Upper lobe of left lung (tissue), 6 donors: ENCODE measurements at regions not wholly inside any gene's neighbourhood (a gene's known extent, or its start where the extent isn't known, plus 50 kb on each side); places are given as distances from the start of the nearest gene placed in this dataset.

Experiments
- ATAC-seq, 2 donors: fragments of 200-7000 bp; cut with Tn5 transposase; one replicate each; pipeline ENCODE4 v1.9.1; 2022; ENCODE audit warnings: mild to moderate bottlenecking in 2 of 2, moderate library complexity in 2 of 2; ENCODE audit not compliant: low FRiP score in 2 of 2
- DNase-seq, 2 donors: peaks; one replicate each; pipeline ENCODE4 v3.0.0-alpha.2; 2019 to 2020
- H3K27ac ChIP-seq, 4 donors: fragments of 200-600 bp; sonication (generic); one replicate each; pipeline ENCODE4 v1.5.1; 2016 to 2019
- H3K27me3 ChIP-seq, 4 donors: fragments of 200-600 bp; sonication (generic); one replicate each; pipeline ENCODE4 v1.5.1; 2017 to 2019
- H3K36me3 ChIP-seq, 4 donors: fragments of 200-600 bp; sonication (generic); one replicate each; pipeline ENCODE4 v1.5.1; 2016 to 2019
- H3K4me1 ChIP-seq, 4 donors: fragments of 200-600 bp; sonication (generic); one replicate each; pipeline ENCODE4 v1.5.1; 2018 to 2019
- H3K4me3 ChIP-seq, 4 donors: fragments of 200-600 bp; sonication (generic); one replicate each; pipeline ENCODE4 v1.5.1; 2017 to 2019; ENCODE audit warnings: mild to moderate bottlenecking in 2 of 4, moderate library complexity in 1 of 4
- H3K9me3 ChIP-seq, 4 donors: fragments of 200-600 bp; sonication (generic); one replicate each; pipeline ENCODE4 v1.5.1; 2018 to 2019
- EP300 ChIP-seq, 4 donors: sonication (generic); formaldehyde crosslinking; IDR thresholded peaks; one replicate each; pipeline ENCODE4 v1.5.1; 2017; ENCODE audit warnings: antibody characterized with exemption in 4 of 4, control low read depth in 2 of 4
- POLR2A ChIP-seq, 4 donors: fragments of 450-650 bp; IDR thresholded peaks; one replicate each; pipeline ENCODE4 v1.5.1; 2016 to 2017; ENCODE audit warnings: antibody characterized with exemption in 4 of 4, mild to moderate bottlenecking in 2 of 4
- POLR2AphosphoS5 ChIP-seq, 2 donors: sonication (generic); formaldehyde crosslinking; IDR thresholded peaks; one replicate each; pipeline ENCODE4 v1.5.1; 2017; ENCODE audit warnings: antibody characterized with exemption in 2 of 2
- WGBS, 2 donors: methylation state at CpG; one replicate each; pipeline ENCODE4 v1.1.5; 2017 to 2018; 5-methylcytosine and 5-hydroxymethylcytosine counted together
- TF ChIP-seq, protein P1 (sequence below), 6 experiments: fragments of 450-650 bp in 4 of 6; fragments of 200-600 bp in 2 of 6; sonication (generic) in 2 of 6; IDR thresholded peaks; one replicate each; pipeline ENCODE4 v1.5.1; 2016 to 2019; ENCODE audit warnings: antibody characterized with exemption in 6 of 6
- donor health status: DM: no; HTN: no; CAD: no; lungs with moderate emphysema.
- donor health status: DM: no; HTN: yes; CAD: no; lungs with severe emphysema.

DNA sequence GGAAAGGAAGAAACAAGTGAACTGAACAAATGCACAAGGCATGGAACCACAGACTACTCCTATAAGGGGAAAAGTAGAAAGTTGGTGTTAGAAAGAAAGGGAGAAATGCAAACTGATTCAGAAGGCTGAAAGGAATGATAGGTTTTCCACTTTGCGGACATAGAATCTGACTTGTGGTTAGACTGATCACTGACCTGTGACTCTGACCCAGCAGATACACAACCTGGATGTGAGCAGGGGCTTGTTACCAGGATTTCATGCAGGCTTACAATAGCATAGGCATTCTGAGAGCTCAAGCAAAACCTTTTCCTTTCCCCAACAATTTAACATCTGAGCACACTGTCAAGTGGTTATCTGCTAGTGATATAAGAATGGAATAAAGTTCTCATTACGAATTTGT, 237.0 kb upstream of the CDH20 start:
- TF ChIP-seq POLR2AphosphoS5 (IDR thresholded peaks at IDR 0.05) (no peak), EP300 (IDR thresholded peaks at IDR 0.05) (no peak), POLR2A (IDR thresholded peaks at IDR 0.05) (no peak)
- TF ChIP-seq, protein P1, sequence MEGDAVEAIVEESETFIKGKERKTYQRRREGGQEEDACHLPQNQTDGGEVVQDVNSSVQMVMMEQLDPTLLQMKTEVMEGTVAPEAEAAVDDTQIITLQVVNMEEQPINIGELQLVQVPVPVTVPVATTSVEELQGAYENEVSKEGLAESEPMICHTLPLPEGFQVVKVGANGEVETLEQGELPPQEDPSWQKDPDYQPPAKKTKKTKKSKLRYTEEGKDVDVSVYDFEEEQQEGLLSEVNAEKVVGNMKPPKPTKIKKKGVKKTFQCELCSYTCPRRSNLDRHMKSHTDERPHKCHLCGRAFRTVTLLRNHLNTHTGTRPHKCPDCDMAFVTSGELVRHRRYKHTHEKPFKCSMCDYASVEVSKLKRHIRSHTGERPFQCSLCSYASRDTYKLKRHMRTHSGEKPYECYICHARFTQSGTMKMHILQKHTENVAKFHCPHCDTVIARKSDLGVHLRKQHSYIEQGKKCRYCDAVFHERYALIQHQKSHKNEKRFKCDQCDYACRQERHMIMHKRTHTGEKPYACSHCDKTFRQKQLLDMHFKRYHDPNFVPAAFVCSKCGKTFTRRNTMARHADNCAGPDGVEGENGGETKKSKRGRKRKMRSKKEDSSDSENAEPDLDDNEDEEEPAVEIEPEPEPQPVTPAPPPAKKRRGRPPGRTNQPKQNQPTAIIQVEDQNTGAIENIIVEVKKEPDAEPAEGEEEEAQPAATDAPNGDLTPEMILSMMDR (IDR thresholded peaks at IDR 0.05): no peak
- no peak overlapping the region for H3K4me3 ChIP-seq
- H3K27me3 ChIP-seq: no peaks in the 10 kb centered on the region
- no peaks in the 10 kb centered on the region for H3K9me3 ChIP-seq
- H3K4me1 ChIP-seq: no peaks in the 10 kb centered on the region
- H3K36me3 ChIP-seq: no peaks in the 10 kb centered on the region
- ATAC-seq: no peak
- 77 to 85% methylated on average over 2 of the region's 2 CpGs for WGBS, 2 donors
- no peak overlapping the region for H3K27ac ChIP-seq
- no peak for DNase-seq

DNA sequence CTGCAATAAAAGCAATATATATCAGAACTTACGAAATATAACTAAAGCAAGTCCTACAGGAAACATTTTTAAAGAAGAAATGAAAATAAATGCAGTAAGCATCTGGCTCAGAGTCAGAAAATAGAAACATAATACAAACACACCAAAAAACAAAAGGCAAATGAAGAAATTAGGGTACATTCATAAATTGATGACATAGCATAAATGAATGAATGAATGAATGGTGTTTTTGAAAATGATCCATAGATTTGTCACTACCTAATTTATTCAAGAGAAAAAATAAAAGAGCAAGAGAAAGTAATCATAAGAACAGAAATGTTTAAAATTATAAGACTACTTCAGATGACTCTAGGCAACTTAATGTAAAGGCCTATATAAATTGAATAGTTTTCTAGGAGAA, 226.1 kb upstream of the CDH20 start:
- ATAC-seq: no peak
- no peaks in the 10 kb centered on the region for H3K9me3 ChIP-seq
- H3K27me3 ChIP-seq: no peaks in the 10 kb centered on the region
- H3K36me3 ChIP-seq: no peaks in the 10 kb centered on the region
- TF ChIP-seq POLR2AphosphoS5 (IDR thresholded peaks at IDR 0.05): no peak
- no peak for TF ChIP-seq EP300 (IDR thresholded peaks at IDR 0.05)
- no peak for TF ChIP-seq POLR2A (IDR thresholded peaks at IDR 0.05)
- TF ChIP-seq, protein P1 (IDR thresholded peaks at IDR 0.05): no peak
- H3K4me3 ChIP-seq: no peak overlapping the region
- no peak overlapping the region for H3K27ac ChIP-seq
- no peaks in the 10 kb centered on the region for H3K4me1 ChIP-seq
- WGBS, 2 donors: 74 to 77% methylated on average over 1 of the region's 1 CpG
- DNase-seq: no peak

DNA sequence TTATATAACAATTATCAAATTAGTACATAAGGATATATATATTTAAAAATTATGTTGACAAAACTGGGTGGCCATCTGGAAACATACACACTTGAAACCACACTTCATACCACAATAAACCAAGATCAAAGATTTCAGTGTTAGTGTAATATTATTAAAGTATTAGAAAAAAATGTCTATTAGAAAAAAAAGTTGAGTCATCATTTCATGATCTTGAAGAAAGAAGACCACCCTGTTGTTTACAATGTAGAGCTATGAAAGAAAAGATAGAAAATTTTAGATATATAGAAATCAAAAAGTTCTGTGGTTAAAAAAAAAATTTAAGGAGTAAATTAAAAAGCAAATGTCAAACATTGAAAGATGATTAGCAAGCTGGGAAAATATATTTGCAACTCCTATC, 224.5 kb upstream of the CDH20 start:
- no peak for TF ChIP-seq POLR2A (IDR thresholded peaks at IDR 0.05)
- TF ChIP-seq POLR2AphosphoS5 (IDR thresholded peaks at IDR 0.05): no peak
- TF ChIP-seq EP300 (IDR thresholded peaks at IDR 0.05): no peak
- TF ChIP-seq, protein P1 (IDR thresholded peaks at IDR 0.05): no peak
- DNase-seq (no peak), ATAC-seq (no peak)
- no peak overlapping the region for H3K27ac ChIP-seq
- no peaks in the 10 kb centered on the region for H3K36me3 ChIP-seq
- no peaks in the 10 kb centered on the region for H3K27me3 ChIP-seq
- no peak overlapping the region for H3K4me3 ChIP-seq
- H3K9me3 ChIP-seq: no peaks in the 10 kb centered on the region
- H3K4me1 ChIP-seq: no peaks in the 10 kb centered on the region

DNA sequence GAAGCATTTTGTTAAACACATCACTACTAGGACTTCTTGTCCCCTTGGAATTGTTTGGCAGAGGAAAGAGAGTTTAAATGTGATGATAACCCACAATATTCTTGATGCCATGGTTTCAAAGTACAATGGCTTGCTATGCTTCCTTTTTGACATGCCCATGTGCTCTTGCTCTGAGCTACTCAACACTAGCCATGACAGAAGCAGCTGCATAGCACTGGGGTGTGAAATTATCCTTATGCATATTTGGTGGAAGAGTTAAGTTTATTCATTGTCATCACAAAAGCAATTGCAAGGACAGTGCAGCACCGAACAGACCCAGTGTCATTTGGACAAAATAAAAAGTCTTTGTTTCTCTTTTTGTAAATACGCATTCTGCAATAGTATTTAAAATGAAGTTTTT, 209.9 kb upstream of the CDH20 start:
- TF ChIP-seq POLR2AphosphoS5 (IDR thresholded peaks at IDR 0.05): no peak
- no peak for TF ChIP-seq EP300 (IDR thresholded peaks at IDR 0.05)
- TF ChIP-seq, protein P1 (IDR thresholded peaks at IDR 0.05): no peak
- TF ChIP-seq POLR2A (IDR thresholded peaks at IDR 0.05): no peak
- WGBS, 2 donors: 94 to 95% methylated on average over 2 of the region's 2 CpGs
- ATAC-seq (no peak), DNase-seq (no peak)
- Histone ChIP-seq H3K9me3 (no peaks in the 10 kb centered on the region), H3K4me1 (no peaks in the 10 kb centered on the region), H3K27ac (no peak overlapping the region), H3K27me3 (no peaks in the 10 kb centered on the region), H3K36me3 (no peaks in the 10 kb centered on the region), H3K4me3 (no peak overlapping the region)

DNA sequence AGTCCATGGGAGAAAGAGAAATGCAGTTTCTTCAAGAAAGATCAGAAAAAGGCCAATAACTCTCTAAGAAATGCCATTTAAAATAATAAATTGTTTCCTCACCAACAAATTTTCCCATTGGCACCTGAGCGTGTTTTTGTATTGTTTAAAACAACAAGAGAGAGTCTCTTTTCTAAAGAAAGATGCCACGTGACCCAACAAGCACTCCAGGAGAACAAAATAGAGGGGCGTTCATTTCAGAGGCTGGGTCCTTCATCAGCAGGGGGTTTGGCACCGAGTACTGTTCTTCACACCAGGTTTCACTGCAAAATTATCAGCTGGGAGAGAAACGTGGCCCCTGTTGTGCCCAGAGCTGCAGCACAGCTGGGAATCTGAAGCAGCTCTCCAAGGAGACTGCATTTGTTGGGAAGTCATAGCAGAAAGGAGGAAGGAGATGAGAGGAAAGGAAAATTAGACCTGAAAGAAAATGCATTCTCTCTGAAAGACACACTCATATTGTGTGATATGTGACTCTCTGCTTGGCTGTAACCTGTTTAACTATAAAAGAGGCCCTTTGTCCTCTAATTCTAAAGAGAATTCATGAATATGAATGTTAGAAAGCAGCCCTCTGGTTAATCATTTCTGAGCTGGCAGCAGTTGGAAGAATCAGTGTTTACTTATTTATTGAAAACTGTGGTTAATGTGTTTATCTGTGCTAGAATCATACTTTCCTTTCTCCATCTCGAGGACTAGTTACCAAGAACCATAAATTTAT, 205.3 kb upstream of the CDH20 start:
- no peaks in the 10 kb centered on the region for H3K9me3 ChIP-seq
- no peaks in the 10 kb centered on the region for H3K4me1 ChIP-seq
- H3K36me3 ChIP-seq: no peaks in the 10 kb centered on the region
- H3K27ac ChIP-seq: no peak overlapping the region
- 39 to 58% methylated on average over 6 of the region's 6 CpGs for WGBS, 2 donors
- ATAC-seq (no peak), DNase-seq (no peak)
- H3K27me3 ChIP-seq: no peaks in the 10 kb centered on the region
- TF ChIP-seq POLR2AphosphoS5 (IDR thresholded peaks at IDR 0.05) (no peak), EP300 (IDR thresholded peaks at IDR 0.05) (no peak), POLR2A (IDR thresholded peaks at IDR 0.05) (no peak)
- TF ChIP-seq, protein P1 (IDR thresholded peaks at IDR 0.05): no peak
- H3K4me3 ChIP-seq: no peak overlapping the region
